NCI-H1417 treated with DMSO at 0.1 percent for 48 hours (cell line): ENCODE measurements at regions not wholly inside any gene's neighbourhood (a gene's known extent, or its start where the extent isn't known, plus 50 kb on each side); places are given as distances from the start of the nearest gene placed in this dataset.

Source experiments
- DNase-seq: peaks from one replicate; lab custom pipeline; 2025; lab: John Stamatoyannopoulos, UW

GRCh38 chr18:40875101-40875615, 1079.9 kb upstream of the PIK3C3 start:
- no peak for DNase-seq

DNA sequence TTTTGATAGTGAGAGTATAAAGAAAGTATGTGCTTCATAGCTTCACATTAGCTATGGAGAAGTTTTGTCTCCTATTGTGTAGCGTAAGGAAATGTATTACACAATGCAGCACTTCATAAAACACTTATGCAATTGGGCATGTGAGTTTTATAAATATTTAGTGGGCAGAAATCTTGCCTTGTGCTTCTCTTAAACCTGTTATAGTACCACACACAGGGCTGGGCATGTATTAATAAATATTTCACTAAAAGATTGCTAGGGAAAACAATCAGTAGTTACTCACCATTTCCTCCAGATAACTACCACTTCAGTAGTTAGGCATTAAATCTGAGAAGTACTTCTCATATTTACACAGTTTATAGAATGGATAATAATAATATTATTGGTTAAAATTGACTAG, 1080.8 kb upstream of the PIK3C3 start:
- DNase-seq, result no peak

GRCh38 chr18:40868110-40868858, 1086.8 kb upstream of the PIK3C3 start:
- no peak for DNase-seq

- DNase-seq, result no peak
Observed at GRCh38 chr18:40867459-40867858, 1087.6 kb upstream of the PIK3C3 start.

DNA sequence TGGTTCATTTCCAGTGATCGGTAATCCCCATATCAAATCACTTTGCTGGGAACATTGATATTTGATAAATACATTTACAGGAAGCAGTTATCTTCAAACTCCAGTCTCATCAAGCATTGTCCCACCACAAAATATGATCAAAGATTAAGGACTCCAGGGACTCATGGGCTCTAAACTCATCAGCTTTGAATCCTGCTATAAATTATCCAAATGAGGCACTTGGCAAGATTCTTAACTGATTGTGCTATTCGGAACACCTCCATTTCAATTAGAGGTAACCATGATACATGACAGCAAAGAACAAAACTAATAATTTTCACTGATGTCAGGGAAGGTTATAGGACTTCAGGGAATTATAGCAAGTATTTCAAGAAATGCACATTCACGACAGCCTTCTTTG, 1088.1 kb upstream of the PIK3C3 start:
- no peak for DNase-seq

- no peak for DNase-seq
Observed at GRCh38 chr18:40866013-40866645, 1088.9 kb upstream of the PIK3C3 start.

GRCh38 chr18:40864846-40865245, 1090.2 kb upstream of the PIK3C3 start:
- DNase-seq, result no peak

- DNase-seq, result no peak
Observed at GRCh38 chr18:40863801-40864200, 1091.2 kb upstream of the PIK3C3 start.

DNA sequence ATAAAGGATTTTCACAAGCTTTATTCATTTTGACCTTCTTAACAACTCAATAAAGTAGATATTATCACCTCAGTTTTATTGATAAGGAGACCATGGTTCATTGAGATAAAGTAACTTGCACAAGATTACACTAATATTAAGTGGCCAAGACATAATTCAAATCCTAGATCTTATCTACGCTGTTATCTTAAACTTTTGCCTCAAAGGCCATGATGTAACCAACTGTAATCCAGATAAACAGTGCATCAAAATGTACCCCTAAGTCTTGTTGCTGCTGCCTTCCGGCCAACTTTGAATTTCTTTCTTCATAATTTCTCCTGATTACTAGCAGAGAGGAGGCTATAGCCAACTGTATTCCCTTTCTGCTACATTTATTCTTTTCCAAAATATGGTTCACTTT, 1094.8 kb upstream of the PIK3C3 start:
- DNase-seq, result no peak

GRCh38 chr18:40855661-40856060, 1099.4 kb upstream of the PIK3C3 start:
- DNase-seq, result no peak

DNA sequence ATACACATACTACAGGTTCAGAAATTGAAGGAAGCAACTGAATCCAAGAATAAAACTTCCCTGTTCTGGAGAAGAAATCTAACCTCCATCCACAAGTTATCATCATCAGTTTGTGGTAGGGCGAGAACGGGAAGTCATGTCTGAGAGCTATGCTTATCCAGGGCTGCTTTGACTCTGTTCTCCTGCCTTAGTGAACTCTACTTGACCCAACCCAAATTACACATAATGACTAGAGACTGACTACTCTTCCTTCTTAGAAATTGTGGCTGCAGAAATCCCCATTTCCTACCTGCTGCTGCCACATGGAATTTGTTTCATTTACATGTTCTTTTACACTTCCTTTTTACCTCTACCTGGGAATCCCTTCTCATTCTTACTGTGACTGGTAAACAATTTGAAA, 1102.6 kb upstream of the PIK3C3 start:
- DNase-seq, result no peak

DNA sequence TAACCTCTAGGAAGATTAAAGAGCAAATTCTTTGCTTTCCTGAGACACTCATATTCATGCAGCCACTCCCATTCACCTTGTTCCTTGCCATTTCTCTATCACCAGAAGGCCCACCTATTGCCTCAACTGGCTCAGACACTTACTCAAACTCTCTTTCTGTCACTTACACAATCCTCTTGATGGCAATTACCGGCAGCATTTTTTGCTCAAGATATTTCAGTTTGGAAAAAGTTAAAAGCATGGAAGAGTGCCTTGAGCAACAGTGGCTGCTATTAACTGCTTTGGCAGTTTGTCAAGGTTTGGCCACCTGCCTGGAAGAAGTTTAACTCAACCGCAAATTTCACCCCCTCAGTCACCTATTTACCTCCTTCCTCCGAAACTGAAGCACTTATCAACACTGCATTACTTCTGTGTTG, 1104.0 kb upstream of the PIK3C3 start:
- DNase-seq, result no peak

DNA sequence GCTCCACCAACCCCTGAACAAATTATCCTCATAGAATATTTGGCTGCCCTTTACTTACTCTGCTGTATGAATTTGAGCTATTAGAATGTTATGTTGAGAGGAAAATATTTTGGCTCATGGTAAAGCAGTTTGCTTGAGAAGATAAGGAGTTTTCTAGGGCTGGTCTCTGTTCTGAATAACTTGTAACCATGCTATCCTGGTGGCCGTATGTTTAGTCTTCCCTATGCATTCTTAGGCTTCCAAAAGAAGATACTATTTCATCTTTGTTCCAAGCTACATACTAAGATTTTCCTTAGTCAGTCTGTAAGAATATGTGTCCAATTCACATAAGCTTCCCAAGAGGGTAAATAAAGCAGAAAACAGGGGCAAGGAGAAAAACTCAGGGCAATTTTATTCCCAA, 1105.1 kb upstream of the PIK3C3 start:
- no peak for DNase-seq

DNA sequence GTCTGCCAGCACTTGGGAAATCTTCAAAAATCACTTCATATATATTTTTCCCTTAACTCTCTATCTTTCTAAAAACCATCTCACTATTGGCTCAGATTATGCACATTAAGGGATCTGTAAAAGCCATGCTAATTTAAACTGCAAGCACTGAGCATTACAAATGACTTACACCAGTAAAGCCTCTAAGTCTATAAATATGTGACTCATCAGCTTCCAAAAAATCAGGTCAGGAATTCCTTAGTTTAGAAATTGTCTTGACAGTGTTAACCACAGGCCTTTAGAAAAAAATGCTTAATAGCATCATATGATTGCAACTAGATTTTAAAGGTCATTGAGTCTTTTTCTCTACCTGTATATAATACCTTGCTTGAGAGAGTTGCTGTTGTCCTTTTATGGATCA, 1113.6 kb upstream of the PIK3C3 start:
- no peak for DNase-seq

DNA sequence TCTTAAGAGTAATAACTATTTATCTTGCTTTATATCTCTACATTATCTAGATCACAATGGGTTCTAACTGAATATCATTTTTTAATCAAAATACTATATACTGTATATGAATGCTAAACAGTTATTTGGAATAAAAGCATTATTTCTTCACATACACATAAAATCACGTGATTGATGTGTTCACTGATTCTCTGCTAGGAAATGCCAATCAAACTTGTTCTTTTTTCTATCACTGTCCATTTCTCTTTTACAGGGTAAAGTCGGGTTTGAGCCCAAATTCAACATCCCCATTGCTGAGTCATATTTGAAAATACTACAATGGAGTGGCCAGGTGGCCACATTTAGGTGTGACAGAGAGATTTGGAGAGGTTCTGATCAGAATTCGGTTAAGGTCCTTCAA, 1114.0 kb upstream of the PIK3C3 start:
- DNase-seq, result no peak

GRCh38 chr18:40832362-40832761, 1122.7 kb upstream of the PIK3C3 start:
- DNase-seq, result no peak

DNA sequence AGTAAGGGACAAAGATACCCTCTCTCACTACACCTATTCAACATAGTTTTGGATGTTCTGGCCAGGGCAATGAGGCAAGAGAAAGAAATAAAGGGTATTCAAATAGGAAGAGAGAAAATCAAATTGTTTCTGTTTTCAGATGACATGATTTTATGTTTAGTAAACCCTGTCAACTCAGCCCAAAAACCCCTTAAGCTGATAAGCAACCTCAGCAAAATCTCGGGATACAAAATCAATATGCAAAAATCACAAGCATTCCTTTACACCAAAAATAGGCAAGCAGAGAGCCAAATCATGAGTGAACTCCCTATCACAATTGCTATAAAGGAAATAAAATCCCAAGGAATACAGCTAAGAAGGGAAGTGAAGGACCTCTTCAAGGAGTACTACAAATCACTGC, 1130.7 kb upstream of the PIK3C3 start:
- no peak for DNase-seq

GRCh38 chr18:40821596-40822243, 1133.3 kb upstream of the PIK3C3 start:
- no peak for DNase-seq

GRCh38 chr18:40812981-40813515, 1142.0 kb upstream of the PIK3C3 start:
- DNase-seq, result no peak

GRCh38 chr18:40810372-40810771, 1144.7 kb upstream of the PIK3C3 start:
- no peak for DNase-seq

- no peak for DNase-seq
Observed at GRCh38 chr18:40789286-40789685, 1165.7 kb upstream of the PIK3C3 start.

GRCh38 chr18:40782453-40783130, 1172.4 kb upstream of the PIK3C3 start:
- DNase-seq, result no peak
